ENCODE measurements at regions not wholly inside any gene's neighbourhood (a gene's known extent, or its start where the extent isn't known, plus 50 kb on each side); places are given as distances from the start of the nearest gene placed in this dataset.

GRCh38 chr10:4733843-4734224 lies 92.2 kb upstream of the AKR1E2 start:
- no peaks in the 10 kb centered on the region for H3K36me3 ChIP-seq (ENCODE audit: control insufficient read depth in 5 of 5, insufficient read depth in 5 of 5, low read length in 5 of 5)
- H3K9me3 ChIP-seq (ENCODE audit: control insufficient read depth in 5 of 5, low read length in 5 of 5): no peaks in the 10 kb centered on the region
- peaks cover 0 to 6% (median 0%) of the 10 kb centered on the region in 5 donors for H3K4me1 ChIP-seq (ENCODE audit: control insufficient read depth in 5 of 5, insufficient read depth in 5 of 5, low read length in 5 of 5)
- no peak overlapping the region for H3K4me3 ChIP-seq (ENCODE audit: low read depth in 1 of 5, low read length in 5 of 5)
- H3K27me3 ChIP-seq (ENCODE audit: control insufficient read depth in 5 of 5, insufficient read depth in 4 of 5, low read length in 5 of 5): no peaks in the 10 kb centered on the region
- H3K27ac ChIP-seq (ENCODE audit: low read depth, low read length): no peak overlapping the region
- H3K9ac ChIP-seq (ENCODE audit: low read length in 5 of 5): no peak overlapping the region

DNA sequence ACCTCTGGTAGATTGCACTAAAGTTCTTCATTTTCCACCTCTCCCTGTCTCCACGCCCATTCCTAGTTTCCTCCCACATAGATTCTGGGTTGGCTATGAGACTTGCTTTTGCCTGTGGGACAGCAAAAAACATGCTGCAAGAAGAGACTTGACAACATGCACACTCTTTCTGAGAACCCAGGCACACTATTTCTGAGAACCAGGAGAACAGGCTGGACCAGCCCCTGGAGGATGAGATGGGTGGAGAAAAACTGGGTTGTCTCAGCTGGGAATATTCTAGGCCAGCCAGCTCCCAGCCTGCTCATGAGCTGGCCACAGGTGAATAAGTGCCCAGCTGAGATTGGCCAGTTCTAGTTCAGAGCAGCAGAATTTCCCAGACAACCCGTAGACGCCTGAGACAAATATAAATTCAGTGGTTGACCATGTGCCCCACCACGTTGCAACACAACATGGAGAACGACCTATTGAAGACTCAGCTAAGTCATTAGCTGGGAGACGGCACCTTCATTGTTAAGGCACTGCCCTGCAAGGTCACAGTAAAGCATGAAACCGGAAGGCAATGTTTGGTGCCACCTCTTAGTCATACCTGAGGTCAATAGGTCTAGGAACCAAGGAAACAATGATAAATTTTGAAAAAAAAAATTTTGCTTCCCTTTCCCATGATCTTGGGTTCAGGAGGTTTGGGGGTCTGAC lies 92.7 kb upstream of the AKR1E2 start:
- H3K27ac ChIP-seq (ENCODE audit: low read depth, low read length): no peak overlapping the region
- H3K4me1 ChIP-seq (ENCODE audit: control insufficient read depth in 5 of 5, insufficient read depth in 5 of 5, low read length in 5 of 5): peaks cover 0 to 6% (median 0%) of the 10 kb centered on the region in 5 donors
- H3K27me3 ChIP-seq (ENCODE audit: control insufficient read depth in 5 of 5, insufficient read depth in 4 of 5, low read length in 5 of 5): no peaks in the 10 kb centered on the region
- no peak overlapping the region for H3K4me3 ChIP-seq (ENCODE audit: low read depth in 1 of 5, low read length in 5 of 5)
- no peaks in the 10 kb centered on the region for H3K36me3 ChIP-seq (ENCODE audit: control insufficient read depth in 5 of 5, insufficient read depth in 5 of 5, low read length in 5 of 5)
- no peaks in the 10 kb centered on the region for H3K9me3 ChIP-seq (ENCODE audit: control insufficient read depth in 5 of 5, low read length in 5 of 5)
- no peak overlapping the region for H3K9ac ChIP-seq (ENCODE audit: low read length in 5 of 5)

DNA sequence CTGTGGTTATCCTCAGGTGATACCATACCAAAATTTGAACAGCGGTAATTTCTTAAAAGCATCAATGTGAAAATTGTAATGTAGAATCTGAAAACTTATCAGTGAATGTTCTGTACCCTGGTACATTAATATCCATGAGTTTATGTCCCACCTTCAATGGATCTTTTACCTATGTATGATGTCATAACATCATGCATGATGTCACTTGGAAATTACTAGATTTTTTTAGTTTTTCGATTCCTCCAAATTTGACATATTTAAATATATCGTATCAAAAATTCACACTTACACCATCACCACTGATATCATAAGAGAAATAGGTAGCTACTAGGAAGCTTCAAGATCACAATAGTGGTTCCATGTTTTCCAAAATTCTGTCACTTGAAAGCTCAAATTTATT lies 95.0 kb upstream of the AKR1E2 start:
- Histone ChIP-seq H3K4me3 (ENCODE audit: low read depth in 1 of 5, low read length in 5 of 5) (no peak overlapping the region), H3K4me1 (ENCODE audit: control insufficient read depth in 5 of 5, insufficient read depth in 5 of 5, low read length in 5 of 5) (peaks cover 0 to 9% (median 0%) of the 10 kb centered on the region in 5 donors), H3K27me3 (ENCODE audit: control insufficient read depth in 5 of 5, insufficient read depth in 4 of 5, low read length in 5 of 5) (no peaks in the 10 kb centered on the region), H3K36me3 (ENCODE audit: control insufficient read depth in 5 of 5, insufficient read depth in 5 of 5, low read length in 5 of 5) (no peaks in the 10 kb centered on the region), H3K9ac (ENCODE audit: low read length in 5 of 5) (no peak overlapping the region), H3K27ac (ENCODE audit: low read depth, low read length) (no peak overlapping the region), H3K9me3 (ENCODE audit: control insufficient read depth in 5 of 5, low read length in 5 of 5) (no peaks in the 10 kb centered on the region)

- Histone ChIP-seq H3K9ac (ENCODE audit: low read length in 5 of 5) (no peak overlapping the region), H3K36me3 (ENCODE audit: control insufficient read depth in 5 of 5, insufficient read depth in 5 of 5, low read length in 5 of 5) (no peaks in the 10 kb centered on the region), H3K27ac (ENCODE audit: low read depth, low read length) (no peak overlapping the region), H3K4me1 (ENCODE audit: control insufficient read depth in 5 of 5, insufficient read depth in 5 of 5, low read length in 5 of 5) (peaks cover 0 to 12% (median 0%) of the 10 kb centered on the region in 5 donors), H3K9me3 (ENCODE audit: control insufficient read depth in 5 of 5, low read length in 5 of 5) (no peaks in the 10 kb centered on the region), H3K4me3 (ENCODE audit: low read depth in 1 of 5, low read length in 5 of 5) (no peak overlapping the region), H3K27me3 (ENCODE audit: control insufficient read depth in 5 of 5, insufficient read depth in 4 of 5, low read length in 5 of 5) (no peaks in the 10 kb centered on the region)
Measured at GRCh38 chr10:4725917-4726606, 99.9 kb upstream of the AKR1E2 start.

GRCh38 chr10:4723860-4724259 lies 102.1 kb upstream of the AKR1E2 start:
- no peaks in the 10 kb centered on the region for H3K9me3 ChIP-seq (ENCODE audit: control insufficient read depth in 5 of 5, low read length in 5 of 5)
- H3K4me3 ChIP-seq (ENCODE audit: low read depth in 1 of 5, low read length in 5 of 5): no peak overlapping the region
- H3K36me3 ChIP-seq (ENCODE audit: control insufficient read depth in 5 of 5, insufficient read depth in 5 of 5, low read length in 5 of 5): no peaks in the 10 kb centered on the region
- peaks cover 0 to 12% (median 0%) of the 10 kb centered on the region in 5 donors for H3K4me1 ChIP-seq (ENCODE audit: control insufficient read depth in 5 of 5, insufficient read depth in 5 of 5, low read length in 5 of 5)
- H3K27me3 ChIP-seq (ENCODE audit: control insufficient read depth in 5 of 5, insufficient read depth in 4 of 5, low read length in 5 of 5): no peaks in the 10 kb centered on the region
- H3K27ac ChIP-seq (ENCODE audit: low read depth, low read length): no peak overlapping the region
- no peak overlapping the region for H3K9ac ChIP-seq (ENCODE audit: low read length in 5 of 5)

GRCh38 chr10:4721999-4722753 lies 103.8 kb upstream of the AKR1E2 start:
- Histone ChIP-seq H3K9ac (ENCODE audit: low read length in 5 of 5) (no peak overlapping the region), H3K9me3 (ENCODE audit: control insufficient read depth in 5 of 5, low read length in 5 of 5) (no peaks in the 10 kb centered on the region), H3K4me3 (ENCODE audit: low read depth in 1 of 5, low read length in 5 of 5) (no peak overlapping the region), H3K27ac (ENCODE audit: low read depth, low read length) (peak overlapping the region; percentile 7), H3K4me1 (ENCODE audit: control insufficient read depth in 5 of 5, insufficient read depth in 5 of 5, low read length in 5 of 5) (peaks cover 0 to 12% (median 0%) of the 10 kb centered on the region in 5 donors), H3K27me3 (ENCODE audit: control insufficient read depth in 5 of 5, insufficient read depth in 4 of 5, low read length in 5 of 5) (no peaks in the 10 kb centered on the region), H3K36me3 (ENCODE audit: control insufficient read depth in 5 of 5, insufficient read depth in 5 of 5, low read length in 5 of 5) (no peaks in the 10 kb centered on the region)

DNA sequence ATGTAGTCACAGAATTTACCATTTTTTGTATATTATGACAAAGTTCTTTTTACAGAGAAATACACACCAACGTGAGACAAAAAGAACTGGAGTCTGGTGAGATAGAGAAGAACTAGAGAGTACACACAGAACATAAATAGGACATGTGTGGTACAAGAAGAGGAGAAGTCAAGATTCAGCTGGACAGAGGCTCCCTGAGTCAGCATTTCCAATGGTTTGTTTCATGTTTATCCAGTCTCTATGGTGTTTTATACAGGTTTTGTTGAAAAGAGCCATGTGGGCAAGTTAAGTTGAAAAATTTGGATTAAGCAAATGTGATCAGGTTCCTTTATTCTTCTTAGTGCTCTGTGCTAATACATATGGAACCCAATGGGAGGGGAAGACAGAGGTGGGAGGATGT lies 105.5 kb upstream of the AKR1E2 start:
- H3K27ac ChIP-seq (ENCODE audit: low read depth, low read length): no peak overlapping the region
- peaks cover 0 to 8% (median 0%) of the 10 kb centered on the region in 5 donors for H3K4me1 ChIP-seq (ENCODE audit: control insufficient read depth in 5 of 5, insufficient read depth in 5 of 5, low read length in 5 of 5)
- H3K27me3 ChIP-seq (ENCODE audit: control insufficient read depth in 5 of 5, insufficient read depth in 4 of 5, low read length in 5 of 5): no peaks in the 10 kb centered on the region
- no peaks in the 10 kb centered on the region for H3K9me3 ChIP-seq (ENCODE audit: control insufficient read depth in 5 of 5, low read length in 5 of 5)
- H3K9ac ChIP-seq (ENCODE audit: low read length in 5 of 5): no peak overlapping the region
- H3K4me3 ChIP-seq (ENCODE audit: low read depth in 1 of 5, low read length in 5 of 5): no peak overlapping the region
- no peaks in the 10 kb centered on the region for H3K36me3 ChIP-seq (ENCODE audit: control insufficient read depth in 5 of 5, insufficient read depth in 5 of 5, low read length in 5 of 5)

- H3K27ac ChIP-seq (ENCODE audit: low read depth, low read length): no peak overlapping the region
- H3K9me3 ChIP-seq (ENCODE audit: control insufficient read depth in 5 of 5, low read length in 5 of 5): no peaks in the 10 kb centered on the region
- H3K4me1 ChIP-seq (ENCODE audit: control insufficient read depth in 5 of 5, insufficient read depth in 5 of 5, low read length in 5 of 5): peaks cover 0 to 8% (median 0%) of the 10 kb centered on the region in 5 donors
- no peaks in the 10 kb centered on the region for H3K36me3 ChIP-seq (ENCODE audit: control insufficient read depth in 5 of 5, insufficient read depth in 5 of 5, low read length in 5 of 5)
- no peaks in the 10 kb centered on the region for H3K27me3 ChIP-seq (ENCODE audit: control insufficient read depth in 5 of 5, insufficient read depth in 4 of 5, low read length in 5 of 5)
- no peak overlapping the region for H3K4me3 ChIP-seq (ENCODE audit: low read depth in 1 of 5, low read length in 5 of 5)
- no peak overlapping the region for H3K9ac ChIP-seq (ENCODE audit: low read length in 5 of 5)
Measured at GRCh38 chr10:4719671-4720070, 106.3 kb upstream of the AKR1E2 start.

GRCh38 chr10:4719036-4719435 lies 107.0 kb upstream of the AKR1E2 start:
- Histone ChIP-seq H3K4me1 (ENCODE audit: control insufficient read depth in 5 of 5, insufficient read depth in 5 of 5, low read length in 5 of 5) (peaks cover 0 to 8% (median 0%) of the 10 kb centered on the region in 5 donors), H3K36me3 (ENCODE audit: control insufficient read depth in 5 of 5, insufficient read depth in 5 of 5, low read length in 5 of 5) (no peaks in the 10 kb centered on the region), H3K9me3 (ENCODE audit: control insufficient read depth in 5 of 5, low read length in 5 of 5) (no peaks in the 10 kb centered on the region), H3K27ac (ENCODE audit: low read depth, low read length) (no peak overlapping the region), H3K4me3 (ENCODE audit: low read depth in 1 of 5, low read length in 5 of 5) (no peak overlapping the region), H3K9ac (ENCODE audit: low read length in 5 of 5) (no peak overlapping the region), H3K27me3 (ENCODE audit: control insufficient read depth in 5 of 5, insufficient read depth in 4 of 5, low read length in 5 of 5) (no peaks in the 10 kb centered on the region)

- no peak overlapping the region for H3K9ac ChIP-seq (ENCODE audit: low read length in 5 of 5)
- no peak overlapping the region for H3K4me3 ChIP-seq (ENCODE audit: low read depth in 1 of 5, low read length in 5 of 5)
- no peaks in the 10 kb centered on the region for H3K36me3 ChIP-seq (ENCODE audit: control insufficient read depth in 5 of 5, insufficient read depth in 5 of 5, low read length in 5 of 5)
- no peaks in the 10 kb centered on the region for H3K9me3 ChIP-seq (ENCODE audit: control insufficient read depth in 5 of 5, low read length in 5 of 5)
- peaks cover 0 to 8% (median 0%) of the 10 kb centered on the region in 5 donors for H3K4me1 ChIP-seq (ENCODE audit: control insufficient read depth in 5 of 5, insufficient read depth in 5 of 5, low read length in 5 of 5)
- no peaks in the 10 kb centered on the region for H3K27me3 ChIP-seq (ENCODE audit: control insufficient read depth in 5 of 5, insufficient read depth in 4 of 5, low read length in 5 of 5)
- H3K27ac ChIP-seq (ENCODE audit: low read depth, low read length): no peak overlapping the region
Measured at GRCh38 chr10:4718544-4718943, 107.5 kb upstream of the AKR1E2 start.
